Neuron (in vitro differentiated cells): ENCODE measurements at regions not wholly inside any gene's neighbourhood (a gene's known extent, or its start where the extent isn't known, plus 50 kb on each side); places are given as distances from the start of the nearest gene placed in this dataset.

ENCODE experiments used
- H2AFZ ChIP-seq: one replicate; pipeline ENCODE4 v1.6.1; 2013; ENCODE audit warnings: low read depth, mild to moderate bottlenecking, inconsistent platforms, low read length, moderate library complexity
- H3K27me3 ChIP-seq: one replicate; pipeline ENCODE4 v1.6.1; 2013; ENCODE audit warnings: low read length; ENCODE audit not compliant: insufficient read depth
- H3K36me3 ChIP-seq: one replicate; pipeline ENCODE4 v1.6.1; 2013; ENCODE audit warnings: low read length; ENCODE audit not compliant: insufficient read depth
- H3K4me1 ChIP-seq: one replicate; pipeline ENCODE4 v1.6.1; 2013; ENCODE audit warnings: low read length; ENCODE audit not compliant: insufficient read depth
- H3K4me3 ChIP-seq: 2 replicates; pipeline ENCODE4 v1.5.1; 2013; ENCODE audit warnings: mild to moderate bottlenecking, low read length, moderate library complexity
- H3K9me3 ChIP-seq: one replicate; pipeline ENCODE4 v1.6.1; 2013; ENCODE audit warnings: low read length

GRCh38 chr6:9984607-9985006, 430.3 kb downstream of the TFAP2A start:
- H3K27me3 ChIP-seq = no peaks in the 10 kb centered on the region
- no peaks in the 10 kb centered on the region for H3K4me1 ChIP-seq
- no peak overlapping the region for H3K4me3 ChIP-seq
- H3K9me3 ChIP-seq = no peaks in the 10 kb centered on the region
- no peak overlapping the region for H2AFZ ChIP-seq
- no peaks in the 10 kb centered on the region for H3K36me3 ChIP-seq

GRCh38 chr6:9983168-9983567, 431.7 kb downstream of the TFAP2A start:
- H3K4me1 ChIP-seq = no peaks in the 10 kb centered on the region
- H2AFZ ChIP-seq = no peak overlapping the region
- H3K9me3 ChIP-seq = no peaks in the 10 kb centered on the region
- H3K27me3 ChIP-seq = no peaks in the 10 kb centered on the region
- H3K36me3 ChIP-seq = no peaks in the 10 kb centered on the region
- no peak overlapping the region for H3K4me3 ChIP-seq

- H2AFZ ChIP-seq = no peak overlapping the region
- H3K9me3 ChIP-seq = no peaks in the 10 kb centered on the region
- no peaks in the 10 kb centered on the region for H3K4me1 ChIP-seq
- no peaks in the 10 kb centered on the region for H3K36me3 ChIP-seq
- H3K4me3 ChIP-seq = no peak overlapping the region
- H3K27me3 ChIP-seq = no peaks in the 10 kb centered on the region
Observed at GRCh38 chr6:9982215-9982614, 432.7 kb downstream of the TFAP2A start.

DNA sequence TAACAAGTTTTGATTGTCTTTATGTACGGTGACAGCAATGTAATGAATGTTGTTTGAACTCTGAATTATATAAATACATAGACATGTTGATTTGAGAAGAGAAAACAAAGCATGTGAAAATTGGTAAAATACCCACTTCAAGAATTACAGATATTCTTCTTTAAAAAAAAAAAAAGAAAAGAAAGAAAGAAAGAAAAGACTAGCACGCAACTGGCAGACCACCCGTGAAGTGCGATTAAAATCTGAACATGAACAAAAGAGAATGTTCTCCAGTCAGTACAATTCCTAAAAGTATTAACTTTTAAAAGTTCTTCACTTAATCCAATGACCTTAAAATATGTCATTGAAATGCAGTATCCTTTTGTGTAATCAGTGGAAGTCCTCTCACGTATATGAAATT, 434.9 kb downstream of the TFAP2A start:
- Histone ChIP-seq H3K4me3 (no peak overlapping the region), H3K4me1 (no peaks in the 10 kb centered on the region), H3K9me3 (no peaks in the 10 kb centered on the region), H3K27me3 (no peaks in the 10 kb centered on the region), H3K36me3 (no peaks in the 10 kb centered on the region), H2AFZ (no peak overlapping the region)

DNA sequence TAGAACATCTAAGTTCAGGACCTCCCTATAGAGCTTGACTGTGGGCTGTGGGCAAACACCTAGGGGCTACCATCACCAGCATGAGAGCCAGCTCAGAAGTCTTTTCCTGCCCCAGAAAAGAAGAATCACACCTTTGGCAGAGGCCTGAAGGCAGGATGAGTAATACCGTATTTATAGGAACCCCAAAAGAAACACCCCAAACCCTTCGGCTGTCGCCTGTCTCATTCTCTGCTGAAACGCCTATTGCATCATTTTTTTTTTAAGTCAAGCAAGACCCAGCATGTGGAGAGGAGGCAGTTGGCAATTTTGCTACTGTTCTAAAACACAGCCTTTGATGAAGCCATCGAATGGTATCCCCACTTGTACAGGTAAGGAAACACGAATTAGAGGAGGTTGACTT, 436.4 kb downstream of the TFAP2A start:
- no peaks in the 10 kb centered on the region for H3K9me3 ChIP-seq
- no peaks in the 10 kb centered on the region for H3K4me1 ChIP-seq
- H3K36me3 ChIP-seq = no peaks in the 10 kb centered on the region
- no peak overlapping the region for H2AFZ ChIP-seq
- H3K4me3 ChIP-seq = no peak overlapping the region
- no peaks in the 10 kb centered on the region for H3K27me3 ChIP-seq

GRCh38 chr6:9977411-9977810, 437.5 kb downstream of the TFAP2A start:
- no peaks in the 10 kb centered on the region for H3K9me3 ChIP-seq
- no peaks in the 10 kb centered on the region for H3K4me1 ChIP-seq
- H3K36me3 ChIP-seq = no peaks in the 10 kb centered on the region
- H2AFZ ChIP-seq = no peak overlapping the region
- H3K27me3 ChIP-seq = no peaks in the 10 kb centered on the region
- no peak overlapping the region for H3K4me3 ChIP-seq

- Histone ChIP-seq H3K4me1 (no peaks in the 10 kb centered on the region), H3K27me3 (no peaks in the 10 kb centered on the region), H3K4me3 (no peak overlapping the region), H3K9me3 (no peaks in the 10 kb centered on the region), H2AFZ (no peak overlapping the region), H3K36me3 (no peaks in the 10 kb centered on the region)
Observed at GRCh38 chr6:9961646-9962045, 453.2 kb downstream of the TFAP2A start.

DNA sequence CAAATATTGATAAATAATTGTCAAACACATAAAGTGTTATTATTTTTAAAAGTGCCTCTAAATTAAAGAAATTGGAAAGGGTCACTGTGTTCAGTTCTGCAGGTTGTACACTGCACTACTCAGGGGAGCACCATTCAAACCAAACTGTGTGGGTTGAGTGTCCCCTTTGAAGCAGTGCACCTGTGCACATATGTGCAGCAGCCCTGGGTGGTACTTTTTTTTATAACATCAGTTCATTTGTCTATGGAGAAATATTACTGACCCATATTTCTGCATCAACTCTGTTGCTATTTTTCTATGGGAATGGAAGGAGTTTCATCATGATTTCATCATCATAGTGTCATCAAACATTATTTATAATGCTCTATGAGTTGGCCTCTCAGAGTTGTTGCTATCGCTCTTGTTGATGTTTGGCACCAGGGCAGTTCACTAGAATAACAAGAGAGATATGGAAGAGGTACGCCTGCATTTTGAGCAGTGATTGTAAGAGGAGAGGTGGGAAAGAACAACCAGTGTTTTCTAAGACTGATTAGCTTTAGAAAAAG, 457.6 kb downstream of the TFAP2A start:
- no peak overlapping the region for H3K4me3 ChIP-seq
- no peaks in the 10 kb centered on the region for H3K4me1 ChIP-seq
- no peak overlapping the region for H2AFZ ChIP-seq
- H3K9me3 ChIP-seq = no peaks in the 10 kb centered on the region
- H3K27me3 ChIP-seq = no peaks in the 10 kb centered on the region
- H3K36me3 ChIP-seq = no peaks in the 10 kb centered on the region

- H3K36me3 ChIP-seq = no peaks in the 10 kb centered on the region
- H3K4me1 ChIP-seq = no peaks in the 10 kb centered on the region
- no peaks in the 10 kb centered on the region for H3K9me3 ChIP-seq
- no peak overlapping the region for H2AFZ ChIP-seq
- no peaks in the 10 kb centered on the region for H3K27me3 ChIP-seq
- H3K4me3 ChIP-seq = no peak overlapping the region
Observed at GRCh38 chr6:9948678-9949077, 466.2 kb downstream of the TFAP2A start.

- H3K9me3 ChIP-seq = no peaks in the 10 kb centered on the region
- H2AFZ ChIP-seq = no peak overlapping the region
- H3K4me1 ChIP-seq = no peaks in the 10 kb centered on the region
- H3K27me3 ChIP-seq = no peaks in the 10 kb centered on the region
- H3K4me3 ChIP-seq = no peak overlapping the region
- no peaks in the 10 kb centered on the region for H3K36me3 ChIP-seq
Observed at GRCh38 chr6:9943986-9944385, 470.9 kb downstream of the TFAP2A start.

GRCh38 chr6:9943026-9943425, 471.8 kb downstream of the TFAP2A start:
- H3K36me3 ChIP-seq = no peaks in the 10 kb centered on the region
- H3K9me3 ChIP-seq = no peaks in the 10 kb centered on the region
- no peak overlapping the region for H3K4me3 ChIP-seq

DNA sequence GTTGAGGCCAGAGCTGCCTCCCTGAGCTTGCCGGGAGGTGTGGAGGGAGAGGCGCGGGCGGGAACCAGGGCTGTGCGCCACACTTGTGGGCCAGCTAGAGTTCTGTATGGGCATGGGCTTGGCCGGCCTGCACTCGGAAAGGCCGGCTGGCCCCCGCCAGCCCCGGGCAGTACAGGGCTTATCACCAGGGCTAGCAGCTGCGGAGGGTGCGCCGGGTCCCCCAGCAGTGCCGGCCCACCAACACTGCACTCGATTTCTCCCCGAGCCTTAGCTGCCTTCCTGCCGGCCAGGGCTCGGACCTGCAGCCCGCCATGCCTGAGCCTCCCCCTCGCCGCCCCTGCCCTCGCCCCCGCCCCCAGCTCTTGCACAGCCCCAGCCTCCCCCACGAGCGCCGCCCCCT, 472.7 kb downstream of the TFAP2A start:
- Histone ChIP-seq H3K27me3 (no peaks in the 10 kb centered on the region), H3K4me1 (no peaks in the 10 kb centered on the region), H3K9me3 (no peaks in the 10 kb centered on the region), H3K36me3 (no peaks in the 10 kb centered on the region), H2AFZ (no peak overlapping the region), H3K4me3 (no peak overlapping the region)

More at GRCh38 chr6:9943026-9943425, 471.8 kb downstream of the TFAP2A start:
- H3K4me1 ChIP-seq = no peaks in the 10 kb centered on the region
- H3K27me3 ChIP-seq = no peaks in the 10 kb centered on the region
- no peak overlapping the region for H2AFZ ChIP-seq

DNA sequence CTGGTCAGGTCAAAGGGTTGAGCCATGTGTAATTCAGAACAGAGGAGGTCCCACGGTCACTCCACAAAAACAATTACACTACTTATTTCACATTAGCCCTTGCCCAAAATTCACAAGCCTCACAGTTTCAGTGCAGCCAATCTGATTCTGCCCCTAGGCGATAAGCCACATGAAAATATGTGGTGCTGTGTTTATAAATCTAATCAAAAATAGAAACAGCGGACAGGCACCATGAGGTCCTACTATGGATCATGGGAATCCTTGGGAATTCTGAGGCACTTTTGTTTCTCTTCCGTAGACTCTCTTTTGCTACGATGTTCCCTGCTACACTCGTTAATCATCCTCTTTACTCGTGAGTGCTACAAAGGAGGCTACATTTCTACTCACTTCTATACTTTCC, 476.1 kb downstream of the TFAP2A start:
- Histone ChIP-seq H2AFZ (no peak overlapping the region), H3K36me3 (no peaks in the 10 kb centered on the region), H3K27me3 (no peaks in the 10 kb centered on the region), H3K9me3 (no peaks in the 10 kb centered on the region), H3K4me1 (no peaks in the 10 kb centered on the region), H3K4me3 (no peak overlapping the region)

DNA sequence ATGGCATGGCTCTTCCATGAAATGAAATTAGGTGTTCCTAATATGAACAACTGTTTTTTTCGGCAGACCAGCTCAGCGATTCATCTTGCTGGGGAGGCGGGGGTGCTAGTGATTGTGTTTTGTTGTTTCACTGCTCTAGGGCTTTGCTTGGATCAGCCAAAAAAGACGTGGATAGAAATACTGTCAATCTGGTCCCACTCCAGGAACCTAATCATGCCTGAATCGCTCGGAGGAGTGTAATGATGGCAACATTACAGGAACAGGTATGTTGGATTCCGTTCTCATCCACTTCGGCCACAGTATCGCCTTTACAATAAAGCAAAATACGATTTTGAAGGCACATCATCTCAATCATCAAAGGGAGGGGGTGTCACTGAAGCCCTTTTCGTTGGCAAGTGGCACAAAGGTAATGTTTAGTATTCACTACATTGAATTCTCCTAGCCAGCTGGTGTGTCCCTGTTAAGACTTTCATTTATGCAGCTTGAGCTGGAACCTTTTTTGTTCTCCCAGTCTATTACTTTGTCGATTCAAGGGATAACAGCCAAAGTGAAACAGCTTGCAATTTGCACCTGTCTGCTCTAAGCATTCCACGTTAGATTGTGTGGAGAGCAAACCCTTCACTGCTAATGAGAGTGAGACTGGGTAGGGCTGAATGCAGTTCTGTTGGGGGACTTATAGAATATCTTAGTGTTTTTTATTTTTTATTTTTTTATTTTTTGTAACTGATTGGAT, 477.7 kb downstream of the TFAP2A start:
- H3K4me3 ChIP-seq = no peak overlapping the region
- H2AFZ ChIP-seq = no peak overlapping the region
- H3K27me3 ChIP-seq = no peaks in the 10 kb centered on the region
- no peaks in the 10 kb centered on the region for H3K36me3 ChIP-seq
- no peaks in the 10 kb centered on the region for H3K9me3 ChIP-seq
- H3K4me1 ChIP-seq = no peaks in the 10 kb centered on the region
